K562 (cell line): ENCODE measurements at regions not wholly inside any gene's neighbourhood (a gene's known extent, or its start where the extent isn't known, plus 50 kb on each side); places are given as distances from the start of the nearest gene placed in this dataset.

Experiments
- CBFA2T2 ChIP-seq: fragments of 450-650 bp; conservative IDR thresholded peaks from 2 replicates; pipeline ENCODE4 v1.6.1; 2017; ENCODE audit warnings: mild to moderate bottlenecking
- CHCHD3 ChIP-seq: fragments of 250-450 bp; sonication (Bioruptor Pico); IDR thresholded peaks from 2 replicates; pipeline ENCODE4 v2.1.2; 2022; ENCODE audit warnings: mild to moderate bottlenecking
- GABPB2 ChIP-seq: fragments of 250-450 bp; sonication (Bioruptor Pico); conservative IDR thresholded peaks from 2 replicates; pipeline ENCODE4 v1.5.1; 2021; ENCODE audit warnings: mild to moderate bottlenecking
- MTA2 ChIP-seq: fragments of 450-650 bp; IDR thresholded peaks from 2 replicates; pipeline ENCODE4 v1.6.1; 2016; ENCODE audit warnings: low read depth
- NCOA2 ChIP-seq, 2 experiments: fragments of 450-650 bp; IDR thresholded peaks; 2 replicates each; pipeline ENCODE4 v1.6.1; 2018; ENCODE audit warnings: mild to moderate bottlenecking in 2 of 2, moderate library complexity in 1 of 2; ENCODE audit not compliant: partially characterized antibody in 2 of 2
- NCOR1 ChIP-seq: fragments of 450-650 bp; IDR thresholded peaks from 2 replicates; pipeline ENCODE4 v1.6.1; 2016; ENCODE audit warnings: mild to moderate bottlenecking, moderate library complexity
- POU5F1 ChIP-seq: fragments of 150-350 bp; IDR thresholded peaks from 2 replicates; pipeline ENCODE4 v1.6.1; 2014; ENCODE audit warnings: borderline replicate concordance, low read length, low read depth, mild to moderate bottlenecking; ENCODE audit not compliant: partially characterized antibody
- SMAD2 ChIP-seq: fragments of 150-350 bp; IDR thresholded peaks from 2 replicates; pipeline ENCODE4 v1.6.1; 2014; ENCODE audit warnings: low read depth, mild to moderate bottlenecking, low read length
- SRSF7 ChIP-seq: fragments of 200-400 bp; formaldehyde crosslinking; optimal IDR thresholded peaks from 2 replicates; pipeline ENCODE3; 2017; ENCODE audit warnings: mild to moderate bottlenecking, low read depth, low read length
- TAF7 ChIP-seq: fragments of 450-650 bp; IDR thresholded peaks from 2 replicates; pipeline ENCODE4 v1.6.1; 2016; ENCODE audit warnings: missing genetic modification characterization, missing compliant biosample characterization
- TAF9B ChIP-seq: fragments of 450-650 bp; IDR thresholded peaks from 2 replicates; pipeline ENCODE4 v1.6.1; 2018; ENCODE audit warnings: mild to moderate bottlenecking; ENCODE audit not compliant: partially characterized antibody
- U2AF2 ChIP-seq: fragments of 200-400 bp; formaldehyde crosslinking; optimal IDR thresholded peaks from 2 replicates; pipeline ENCODE3; 2017; ENCODE audit warnings: low read depth, mild to moderate bottlenecking, low read length
- XRCC3 ChIP-seq: fragments of 450-650 bp; IDR thresholded peaks from 2 replicates; pipeline ENCODE4 v1.6.1; 2017; ENCODE audit warnings: mild to moderate bottlenecking, moderate library complexity
- ZBED1 ChIP-seq: IDR thresholded peaks from 2 replicates; pipeline ENCODE4 v1.6.1; 2014
- ZEB2 ChIP-seq: fragments of 450-650 bp; IDR thresholded peaks from 2 replicates; pipeline ENCODE4 v1.6.1; 2016
- ZKSCAN1 ChIP-seq: fragments of 150-350 bp; IDR thresholded peaks from 2 replicates; pipeline ENCODE4 v1.6.1; 2016; ENCODE audit warnings: low read depth, low read length
- ZNF324 ChIP-seq: fragments of 250-450 bp; sonication (Bioruptor Pico); IDR thresholded peaks from 2 replicates; pipeline ENCODE4 v1.4.0; 2020; ENCODE audit warnings: mild to moderate bottlenecking
- ZNF41 ChIP-seq: fragments of 250-450 bp; sonication (Bioruptor Pico); conservative IDR thresholded peaks from 2 replicates; pipeline ENCODE4 v1.4.0; 2020; ENCODE audit warnings: mild to moderate bottlenecking
- ZNF57 ChIP-seq: fragments of 450-650 bp; formaldehyde crosslinking; IDR thresholded peaks from 2 replicates; pipeline ENCODE4 v1.4.0; 2020; ENCODE audit warnings: mild to moderate bottlenecking, moderate library complexity
- TF ChIP-seq, protein P1 (sequence below): sonication (generic); IDR thresholded peaks from 2 replicates; pipeline ENCODE4 v1.6.1; 2016
- TF ChIP-seq, protein P2 (sequence below): sonication (generic); formaldehyde crosslinking; IDR thresholded peaks from 2 replicates; pipeline ENCODE4 v1.8.1; 2023; ENCODE audit warnings: mild to moderate bottlenecking, missing genetic modification reagents
- TF ChIP-seq, protein P3 (sequence below): sonication (generic); formaldehyde crosslinking; IDR thresholded peaks from 2 replicates; pipeline ENCODE4 v1.8.1; 2022; ENCODE audit warnings: missing genetic modification reagents
- TF ChIP-seq, protein P4 (sequence below): fragments of 450-650 bp; IDR thresholded peaks from 2 replicates; pipeline ENCODE4 v1.6.1; 2016; ENCODE audit warnings: missing biosample characterization, missing genetic modification characterization
- TF ChIP-seq, protein P5 (sequence below): IDR thresholded peaks from 3 replicates; pipeline ENCODE4 v1.6.1; 2011; ENCODE audit warnings: borderline replicate concordance, mild to moderate bottlenecking, moderate library complexity; ENCODE audit not compliant: insufficient read length; ENCODE audit errors: extremely low read depth

DNA sequence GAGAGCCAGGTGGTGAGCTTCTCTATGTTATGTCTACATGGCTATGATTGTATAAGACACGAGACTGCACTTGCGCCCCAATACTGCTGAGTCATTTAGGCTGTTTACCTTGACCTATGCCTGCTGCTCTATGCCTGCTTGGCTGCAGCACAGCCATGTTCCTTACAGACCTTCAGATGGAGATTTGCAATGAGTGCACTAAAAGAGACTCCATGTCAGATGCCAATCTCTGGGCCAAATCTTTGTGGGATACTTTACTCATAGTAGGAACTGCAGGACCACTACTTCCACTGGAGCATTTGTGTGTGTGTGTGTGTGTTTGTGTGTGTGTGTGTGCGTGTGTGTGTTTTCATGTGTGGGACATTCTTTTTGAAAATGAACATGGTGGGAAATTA is 50.0 kb upstream of the KMT2E start (continued):
- TF ChIP-seq, protein P1, sequence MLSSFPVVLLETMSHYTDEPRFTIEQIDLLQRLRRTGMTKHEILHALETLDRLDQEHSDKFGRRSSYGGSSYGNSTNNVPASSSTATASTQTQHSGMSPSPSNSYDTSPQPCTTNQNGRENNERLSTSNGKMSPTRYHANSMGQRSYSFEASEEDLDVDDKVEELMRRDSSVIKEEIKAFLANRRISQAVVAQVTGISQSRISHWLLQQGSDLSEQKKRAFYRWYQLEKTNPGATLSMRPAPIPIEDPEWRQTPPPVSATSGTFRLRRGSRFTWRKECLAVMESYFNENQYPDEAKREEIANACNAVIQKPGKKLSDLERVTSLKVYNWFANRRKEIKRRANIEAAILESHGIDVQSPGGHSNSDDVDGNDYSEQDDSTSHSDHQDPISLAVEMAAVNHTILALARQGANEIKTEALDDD = no peak
- TF ChIP-seq XRCC3 (no peak), CHCHD3 (CRISPR knock-in tag) (no peak), ZNF324 (CRISPR knock-in tag) (no peak), ZBED1 (no peak), TAF7 (peak; percentile 74; the same call in 1 of the 2 replicates), ZEB2 (peak; percentile 57; the same call in 1 of the 2 replicates), GABPB2 (CRISPR knock-in tag) (no peak), NCOR1 (peak; percentile 61), POU5F1 (no peak), ZKSCAN1 (no peak), NCOA2 (IDR thresholded peaks at IDR 0.05; ENCODE audit: partially characterized antibody in 2 of 2) (no peak), ZNF57 (CRISPR knock-in tag) (no peak), ZNF41 (peak; percentile 84; the same call in 1 of the 2 replicates), TAF9B (no peak), SMAD2 (no peak), U2AF2 (no peak), SRSF7 (no peak), MTA2 (no peak), CBFA2T2 (0 out of 2 replicates have a peak, but pooled peaks have one; percentile 25)
- TF ChIP-seq, protein P2, sequence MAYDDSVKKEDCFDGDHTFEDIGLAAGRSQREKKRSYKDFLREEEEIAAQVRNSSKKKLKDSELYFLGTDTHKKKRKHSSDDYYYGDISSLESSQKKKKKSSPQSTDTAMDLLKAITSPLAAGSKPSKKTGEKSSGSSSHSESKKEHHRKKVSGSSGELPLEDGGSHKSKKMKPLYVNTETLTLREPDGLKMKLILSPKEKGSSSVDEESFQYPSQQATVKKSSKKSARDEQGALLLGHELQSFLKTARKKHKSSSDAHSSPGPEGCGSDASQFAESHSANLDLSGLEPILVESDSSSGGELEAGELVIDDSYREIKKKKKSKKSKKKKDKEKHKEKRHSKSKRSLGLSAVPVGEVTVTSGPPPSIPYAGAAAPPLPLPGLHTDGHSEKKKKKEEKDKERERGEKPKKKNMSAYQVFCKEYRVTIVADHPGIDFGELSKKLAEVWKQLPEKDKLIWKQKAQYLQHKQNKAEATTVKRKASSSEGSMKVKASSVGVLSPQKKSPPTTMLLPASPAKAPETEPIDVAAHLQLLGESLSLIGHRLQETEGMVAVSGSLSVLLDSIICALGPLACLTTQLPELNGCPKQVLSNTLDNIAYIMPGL (CRISPR knock-in tag) = no peak
- TF ChIP-seq, protein P3, sequence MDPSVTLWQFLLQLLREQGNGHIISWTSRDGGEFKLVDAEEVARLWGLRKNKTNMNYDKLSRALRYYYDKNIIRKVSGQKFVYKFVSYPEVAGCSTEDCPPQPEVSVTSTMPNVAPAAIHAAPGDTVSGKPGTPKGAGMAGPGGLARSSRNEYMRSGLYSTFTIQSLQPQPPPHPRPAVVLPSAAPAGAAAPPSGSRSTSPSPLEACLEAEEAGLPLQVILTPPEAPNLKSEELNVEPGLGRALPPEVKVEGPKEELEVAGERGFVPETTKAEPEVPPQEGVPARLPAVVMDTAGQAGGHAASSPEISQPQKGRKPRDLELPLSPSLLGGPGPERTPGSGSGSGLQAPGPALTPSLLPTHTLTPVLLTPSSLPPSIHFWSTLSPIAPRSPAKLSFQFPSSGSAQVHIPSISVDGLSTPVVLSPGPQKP (CRISPR knock-in tag) = no peak
- TF ChIP-seq, protein P4, sequence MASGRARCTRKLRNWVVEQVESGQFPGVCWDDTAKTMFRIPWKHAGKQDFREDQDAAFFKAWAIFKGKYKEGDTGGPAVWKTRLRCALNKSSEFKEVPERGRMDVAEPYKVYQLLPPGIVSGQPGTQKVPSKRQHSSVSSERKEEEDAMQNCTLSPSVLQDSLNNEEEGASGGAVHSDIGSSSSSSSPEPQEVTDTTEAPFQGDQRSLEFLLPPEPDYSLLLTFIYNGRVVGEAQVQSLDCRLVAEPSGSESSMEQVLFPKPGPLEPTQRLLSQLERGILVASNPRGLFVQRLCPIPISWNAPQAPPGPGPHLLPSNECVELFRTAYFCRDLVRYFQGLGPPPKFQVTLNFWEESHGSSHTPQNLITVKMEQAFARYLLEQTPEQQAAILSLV (tag) = peak; percentile 94
- TF ChIP-seq, protein P5, sequence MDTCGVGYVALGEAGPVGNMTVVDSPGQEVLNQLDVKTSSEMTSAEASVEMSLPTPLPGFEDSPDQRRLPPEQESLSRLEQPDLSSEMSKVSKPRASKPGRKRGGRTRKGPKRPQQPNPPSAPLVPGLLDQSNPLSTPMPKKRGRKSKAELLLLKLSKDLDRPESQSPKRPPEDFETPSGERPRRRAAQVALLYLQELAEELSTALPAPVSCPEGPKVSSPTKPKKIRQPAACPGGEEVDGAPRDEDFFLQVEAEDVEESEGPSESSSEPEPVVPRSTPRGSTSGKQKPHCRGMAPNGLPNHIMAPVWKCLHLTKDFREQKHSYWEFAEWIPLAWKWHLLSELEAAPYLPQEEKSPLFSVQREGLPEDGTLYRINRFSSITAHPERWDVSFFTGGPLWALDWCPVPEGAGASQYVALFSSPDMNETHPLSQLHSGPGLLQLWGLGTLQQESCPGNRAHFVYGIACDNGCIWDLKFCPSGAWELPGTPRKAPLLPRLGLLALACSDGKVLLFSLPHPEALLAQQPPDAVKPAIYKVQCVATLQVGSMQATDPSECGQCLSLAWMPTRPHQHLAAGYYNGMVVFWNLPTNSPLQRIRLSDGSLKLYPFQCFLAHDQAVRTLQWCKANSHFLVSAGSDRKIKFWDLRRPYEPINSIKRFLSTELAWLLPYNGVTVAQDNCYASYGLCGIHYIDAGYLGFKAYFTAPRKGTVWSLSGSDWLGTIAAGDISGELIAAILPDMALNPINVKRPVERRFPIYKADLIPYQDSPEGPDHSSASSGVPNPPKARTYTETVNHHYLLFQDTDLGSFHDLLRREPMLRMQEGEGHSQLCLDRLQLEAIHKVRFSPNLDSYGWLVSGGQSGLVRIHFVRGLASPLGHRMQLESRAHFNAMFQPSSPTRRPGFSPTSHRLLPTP = no peak
